ENCODE measurements at regions not wholly inside any gene's neighbourhood (a gene's known extent, or its start where the extent isn't known, plus 50 kb on each side); places are given as distances from the start of the nearest gene placed in this dataset.
"Not testable (repeated sequence)": the region's sequence is repeated elsewhere in the genome, so short reads cannot be mapped to it uniquely, and the experiment has no call there.

- TF ChIP-seq CTCF (conservative IDR thresholded peaks at IDR 0.05); ZFX (IDR thresholded peaks at IDR 0.05): not testable (repeated sequence)
These were observed 221.6 kb upstream of the ONECUT1 start for GRCh38 chr15:53011779-53012178.

Measured in C4-2B (cell line).